ENCODE measurements at regions not wholly inside any gene's neighbourhood (a gene's known extent, or its start where the extent isn't known, plus 50 kb on each side); places are given as distances from the start of the nearest gene placed in this dataset.

DNA sequence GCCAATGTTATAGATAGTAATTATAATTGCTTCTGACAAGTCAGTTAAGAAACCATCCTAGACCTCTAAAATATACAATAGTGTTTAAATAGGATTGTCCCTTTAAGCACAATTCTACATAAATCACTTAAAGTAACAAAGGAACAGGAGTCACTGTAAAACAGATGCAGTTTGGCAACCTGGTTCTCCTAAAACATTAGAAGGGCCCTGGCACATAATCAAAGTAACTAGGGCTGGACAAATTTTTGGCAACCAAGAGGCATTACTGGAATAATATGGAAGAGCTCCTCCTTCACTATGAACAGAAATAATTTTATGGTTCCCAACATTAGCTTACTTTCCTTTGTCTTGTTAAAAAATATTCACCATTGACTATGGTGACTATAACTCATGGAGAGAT is 75.0 kb upstream of the CCDC160 start:
- intact Hi-C loops (cut with DNase I), result no loop called here
- Histone ChIP-seq H3K4me1 (peaks cover 0 to 3% (median 0%) of the 10 kb centered on the region in 4 donors), H3K9me3 (no peaks in the 10 kb centered on the region), H3K27me3 (no peaks in the 10 kb centered on the region), H3K36me3 (no peaks in the 10 kb centered on the region), H3K4me3 (no peak overlapping the region), H3K27ac (no peak overlapping the region)
- TF ChIP-seq, protein P1, sequence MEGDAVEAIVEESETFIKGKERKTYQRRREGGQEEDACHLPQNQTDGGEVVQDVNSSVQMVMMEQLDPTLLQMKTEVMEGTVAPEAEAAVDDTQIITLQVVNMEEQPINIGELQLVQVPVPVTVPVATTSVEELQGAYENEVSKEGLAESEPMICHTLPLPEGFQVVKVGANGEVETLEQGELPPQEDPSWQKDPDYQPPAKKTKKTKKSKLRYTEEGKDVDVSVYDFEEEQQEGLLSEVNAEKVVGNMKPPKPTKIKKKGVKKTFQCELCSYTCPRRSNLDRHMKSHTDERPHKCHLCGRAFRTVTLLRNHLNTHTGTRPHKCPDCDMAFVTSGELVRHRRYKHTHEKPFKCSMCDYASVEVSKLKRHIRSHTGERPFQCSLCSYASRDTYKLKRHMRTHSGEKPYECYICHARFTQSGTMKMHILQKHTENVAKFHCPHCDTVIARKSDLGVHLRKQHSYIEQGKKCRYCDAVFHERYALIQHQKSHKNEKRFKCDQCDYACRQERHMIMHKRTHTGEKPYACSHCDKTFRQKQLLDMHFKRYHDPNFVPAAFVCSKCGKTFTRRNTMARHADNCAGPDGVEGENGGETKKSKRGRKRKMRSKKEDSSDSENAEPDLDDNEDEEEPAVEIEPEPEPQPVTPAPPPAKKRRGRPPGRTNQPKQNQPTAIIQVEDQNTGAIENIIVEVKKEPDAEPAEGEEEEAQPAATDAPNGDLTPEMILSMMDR (IDR thresholded peaks at IDR 0.05), result no peak
- TF ChIP-seq EP300 (IDR thresholded peaks at IDR 0.05) (no peak), POLR2A (IDR thresholded peaks at IDR 0.05) (no peak), POLR2AphosphoS5 (IDR thresholded peaks at IDR 0.05) (no peak)
- no peak for DNase-seq

DNA sequence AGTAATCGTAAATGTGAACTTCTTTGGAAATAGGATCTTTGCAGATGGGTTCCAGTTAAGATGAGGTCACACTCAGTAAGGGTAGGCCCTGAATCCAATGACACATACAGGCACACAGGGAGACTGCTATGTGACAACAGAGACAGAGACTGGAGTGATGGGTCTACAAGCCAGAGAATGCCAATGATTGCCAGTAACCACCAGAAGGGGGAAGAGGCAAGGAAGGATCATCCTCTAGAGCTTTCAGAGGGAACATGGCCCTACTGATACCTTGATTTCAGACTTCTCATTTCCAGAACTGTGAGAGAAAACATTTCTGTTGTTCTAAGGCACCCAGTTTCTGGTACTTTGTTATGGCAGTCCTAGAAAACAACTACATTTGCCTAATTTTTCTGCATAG is 73.1 kb upstream of the CCDC160 start:
- no peak for DNase-seq
- no peaks in the 10 kb centered on the region for H3K9me3 ChIP-seq
- no peak for TF ChIP-seq EP300 (IDR thresholded peaks at IDR 0.05)
- TF ChIP-seq, protein P1 (IDR thresholded peaks at IDR 0.05), result no peak
- TF ChIP-seq POLR2A (IDR thresholded peaks at IDR 0.05), result no peak
- no peak for TF ChIP-seq POLR2AphosphoS5 (IDR thresholded peaks at IDR 0.05)
- no peak overlapping the region for H3K4me3 ChIP-seq
- peaks cover 0 to 3% (median 0%) of the 10 kb centered on the region in 4 donors for H3K4me1 ChIP-seq
- H3K27ac ChIP-seq, result no peak overlapping the region
- H3K36me3 ChIP-seq, result no peaks in the 10 kb centered on the region
- no peaks in the 10 kb centered on the region for H3K27me3 ChIP-seq
- 80 to 88% methylated on average over 1 of the region's 1 CpG for WGBS, 2 donors
- intact Hi-C loops (cut with DNase I), result no loop called here

DNA sequence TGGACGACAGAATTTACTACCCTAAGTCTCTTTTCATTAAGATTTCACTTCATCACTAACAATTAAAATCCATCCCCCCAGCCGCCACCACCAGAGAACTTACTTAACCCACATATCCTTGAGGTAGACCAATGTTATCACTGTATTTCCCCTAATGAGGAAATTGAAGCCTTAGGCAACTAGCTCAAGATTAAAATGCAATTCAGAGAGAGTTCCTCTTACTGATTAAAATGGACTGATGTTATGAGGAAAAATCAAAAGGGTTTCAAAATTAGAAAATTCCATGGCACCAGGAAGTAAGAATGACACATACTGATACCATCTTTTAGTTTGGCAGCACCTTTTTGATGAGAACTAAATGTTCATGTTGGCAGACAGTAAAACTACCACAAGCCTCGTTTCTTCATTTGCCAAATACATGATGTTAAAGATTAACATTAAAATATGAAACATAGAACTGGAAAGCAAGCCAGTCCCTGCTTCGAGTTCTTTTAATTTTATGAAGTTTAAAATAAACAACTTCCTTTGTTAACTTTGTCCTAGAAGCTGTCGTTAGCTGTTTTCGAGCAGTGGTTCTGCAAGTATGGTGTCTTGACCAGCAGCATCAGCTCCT is 69.3 kb upstream of the CCDC160 start:
- no peaks in the 10 kb centered on the region for H3K27me3 ChIP-seq
- 35 to 48% methylated on average over 6 of the region's 6 CpGs for WGBS, 2 donors
- no peaks in the 10 kb centered on the region for H3K36me3 ChIP-seq
- no peak overlapping the region for H3K27ac ChIP-seq
- DNase-seq, result no peak
- no peaks in the 10 kb centered on the region for H3K9me3 ChIP-seq
- peaks cover 0 to 5% (median 0%) of the 10 kb centered on the region in 4 donors for H3K4me1 ChIP-seq
- TF ChIP-seq POLR2AphosphoS5 (IDR thresholded peaks at IDR 0.05), result no peak
- TF ChIP-seq POLR2A (IDR thresholded peaks at IDR 0.05), result no peak
- TF ChIP-seq EP300 (IDR thresholded peaks at IDR 0.05), result no peak
- TF ChIP-seq, protein P1 (IDR thresholded peaks at IDR 0.05), result no peak
- intact Hi-C loops (cut with DNase I), result no loop called here
- H3K4me3 ChIP-seq, result no peak overlapping the region

DNA sequence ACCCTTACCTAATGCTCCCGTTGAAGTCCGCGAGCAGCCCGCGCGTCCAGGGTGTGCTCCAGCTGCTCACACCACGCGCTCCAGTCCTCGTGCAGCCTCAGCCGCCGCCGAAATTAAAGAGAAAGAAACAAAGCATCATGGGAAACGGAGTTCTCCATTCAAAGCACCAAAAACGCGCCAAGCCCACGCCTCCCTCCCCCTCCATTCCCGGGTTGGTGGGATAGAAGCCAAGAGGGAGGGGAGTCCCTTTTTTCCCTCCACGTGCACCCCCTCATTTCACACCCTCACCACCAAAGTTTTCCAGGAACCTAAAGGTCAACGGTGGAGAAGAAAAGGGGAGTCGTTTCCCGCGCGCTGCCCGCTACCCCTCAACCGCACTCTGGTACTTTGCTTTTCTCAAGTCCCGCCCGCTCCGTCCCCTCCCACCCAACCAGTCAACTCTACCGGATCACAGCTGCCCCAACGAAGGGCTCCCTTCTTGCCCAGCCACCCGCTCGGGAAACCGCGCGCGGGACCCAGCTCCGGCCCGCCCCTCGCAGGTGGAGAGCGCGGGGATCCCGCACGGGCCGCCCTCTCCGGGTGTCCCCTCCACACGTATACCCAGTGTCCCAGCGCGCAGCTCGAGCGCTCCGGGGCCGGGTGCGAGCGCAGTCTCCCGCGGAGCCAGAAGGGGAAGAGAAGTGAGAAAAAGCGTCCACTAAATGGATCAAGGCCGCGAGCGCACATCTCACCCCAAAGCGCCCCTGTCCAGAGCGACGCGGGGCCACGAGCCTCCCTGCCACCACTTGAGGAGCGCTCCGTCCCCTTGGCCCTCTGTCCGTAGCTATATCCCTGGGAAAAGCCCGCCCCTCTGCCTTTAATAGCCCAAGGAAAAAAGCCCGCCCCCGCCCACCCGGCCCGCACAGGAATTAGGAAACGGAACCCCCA is 65.1 kb upstream of the CCDC160 start:
- Histone ChIP-seq H3K4me3 (peak overlapping the region; percentile 37 to 59 (median 54)), H3K27ac (peak overlapping the region in 3 of 4 donors; percentile 67 to 75 (median 71)), H3K4me1 (peaks cover 0 to 5% (median 0%) of the 10 kb centered on the region in 4 donors), H3K27me3 (no peaks in the 10 kb centered on the region), H3K36me3 (no peaks in the 10 kb centered on the region), H3K9me3 (no peaks in the 10 kb centered on the region)
- TF ChIP-seq, protein P1 (IDR thresholded peaks at IDR 0.05), result no peak
- TF ChIP-seq POLR2AphosphoS5 (IDR thresholded peaks at IDR 0.05), result peak in 1 of 4 donors; percentile 45
- no peak for TF ChIP-seq POLR2A (IDR thresholded peaks at IDR 0.05)
- 3 to 7% methylated on average over 73 to 74 of the region's 74 CpGs for WGBS, 2 donors
- DNase-seq, result no peak
- intact Hi-C loops (cut with DNase I), result loop anchor here (2.0 to 10.0 kb wide), 2 partner anchors 63 to 379 kb away; partner anchors contain the start of gene CCDC160

All from sigmoid colon (tissue), 6 donors.